Gastrocnemius medialis (tissue), 4 donors: ENCODE measurements at regions not wholly inside any gene's neighbourhood (a gene's known extent, or its start where the extent isn't known, plus 50 kb on each side); places are given as distances from the start of the nearest gene placed in this dataset.

Experiments
- CTCF ChIP-seq, 5 experiments: fragments of 450-650 bp in 3 of 5; fragments of 200-600 bp in 2 of 5; sonication (generic) in 2 of 5; IDR thresholded peaks in 4 of 5; conservative IDR thresholded peaks in 1 of 5; 1 replicate in 4 of 5; 2 replicates in 1 of 5; pipeline ENCODE4 v1.5.1; 2016 to 2019; ENCODE audit warnings: antibody characterized with exemption in 5 of 5, mild to moderate bottlenecking in 3 of 5, moderate library complexity in 3 of 5
- POLR2A ChIP-seq, 2 donors: fragments of 450-650 bp; IDR thresholded peaks; one replicate each; pipeline ENCODE4 v1.6.1; 2017; ENCODE audit warnings: antibody characterized with exemption in 2 of 2, mild to moderate bottlenecking in 2 of 2, moderate library complexity in 2 of 2

GRCh38 chr15:70220490-70221096 lies 122.9 kb upstream of the TLE3 start:
- TF ChIP-seq CTCF (IDR thresholded peaks at IDR 0.05 in 4 of 5, conservative IDR thresholded peaks at IDR 0.05 in 1 of 5) (no peak), POLR2A (IDR thresholded peaks at IDR 0.05) (no peak)
